ENCODE measurements at regions not wholly inside any gene's neighbourhood (a gene's known extent, or its start where the extent isn't known, plus 50 kb on each side); places are given as distances from the start of the nearest gene placed in this dataset.

GRCh38 chr15:47985568-47985967 is 135.2 kb upstream of the SLC24A5 start:
- H3K4me1 Mint-ChIP-seq = no peaks in the 10 kb centered on the region
- H3K4me3 ChIP-seq (ENCODE audit: low read length in 2 of 2) = no peak overlapping the region
- H3K27me3 Mint-ChIP-seq = peaks cover 2 to 3% of the 10 kb centered on the region in 2 donors
- H3K9me3 Mint-ChIP-seq = no peaks in the 10 kb centered on the region
- ChIA-PET POLR2A (ENCODE audit: partially characterized antibody) (no interaction called here), CTCF (ENCODE audit: partially characterized antibody) (no interaction called here)
- DNase-seq = no peak
- H3K4me1 ChIP-seq (ENCODE audit: insufficient read depth, low read length) = no peaks in the 10 kb centered on the region
- H3K27ac ChIP-seq (ENCODE audit: low read depth, low read length) = no peak overlapping the region
- no peaks in the 10 kb centered on the region for H3K9me3 ChIP-seq (ENCODE audit: control insufficient read depth in 1 of 2, low read length in 2 of 2)
- H3K27ac Mint-ChIP-seq = no peak overlapping the region
- intact Hi-C loops (cut with micrococcal nuclease) = loop anchor here (5.0 kb wide), 1 partner anchor 788 kb away; no protein-coding TSS in a partner anchor
- H3K36me3 ChIP-seq (ENCODE audit: insufficient read depth, low read length) = no peaks in the 10 kb centered on the region
- no peak overlapping the region for H3K4me3 Mint-ChIP-seq
- H3K27me3 ChIP-seq (ENCODE audit: insufficient read depth, low read length) = no peaks in the 10 kb centered on the region
- H3K36me3 Mint-ChIP-seq = no peaks in the 10 kb centered on the region

- H3K4me3 ChIP-seq (ENCODE audit: low read length in 2 of 2) = no peak overlapping the region
- ChIA-PET CTCF (ENCODE audit: partially characterized antibody) (no interaction called here), POLR2A (ENCODE audit: partially characterized antibody) (no interaction called here)
- H3K9me3 ChIP-seq (ENCODE audit: control insufficient read depth in 1 of 2, low read length in 2 of 2) = no peaks in the 10 kb centered on the region
- no peaks in the 10 kb centered on the region for H3K27me3 ChIP-seq (ENCODE audit: insufficient read depth, low read length)
- intact Hi-C loops (cut with micrococcal nuclease) = loop anchor here (5.0 kb wide), 1 partner anchor 790 kb away; no protein-coding TSS in a partner anchor
- Mint-ChIP-seq H3K36me3 (no peaks in the 10 kb centered on the region), H3K27me3 (peaks cover 2 to 3% of the 10 kb centered on the region in 2 donors), H3K9me3 (no peaks in the 10 kb centered on the region), H3K4me1 (no peaks in the 10 kb centered on the region), H3K27ac (no peak overlapping the region), H3K4me3 (no peak overlapping the region)
- H3K4me1 ChIP-seq (ENCODE audit: insufficient read depth, low read length) = no peaks in the 10 kb centered on the region
- H3K27ac ChIP-seq (ENCODE audit: low read depth, low read length) = no peak overlapping the region
- DNase-seq = no peak
- H3K36me3 ChIP-seq (ENCODE audit: insufficient read depth, low read length) = no peaks in the 10 kb centered on the region
Measured at GRCh38 chr15:47987461-47987860, 133.3 kb upstream of the SLC24A5 start.

GRCh38 chr15:47987908-47988532 is 132.8 kb upstream of the SLC24A5 start:
- Histone ChIP-seq H3K9me3 (ENCODE audit: control insufficient read depth in 1 of 2, low read length in 2 of 2) (no peaks in the 10 kb centered on the region), H3K4me3 (ENCODE audit: low read length in 2 of 2) (no peak overlapping the region), H3K4me1 (ENCODE audit: insufficient read depth, low read length) (no peaks in the 10 kb centered on the region), H3K27ac (ENCODE audit: low read depth, low read length) (no peak overlapping the region), H3K27me3 (ENCODE audit: insufficient read depth, low read length) (no peaks in the 10 kb centered on the region), H3K36me3 (ENCODE audit: insufficient read depth, low read length) (no peaks in the 10 kb centered on the region)
- intact Hi-C loops (cut with micrococcal nuclease) = loop anchor here (5.0 kb wide), 1 partner anchor 791 kb away; no protein-coding TSS in a partner anchor
- Mint-ChIP-seq H3K27ac (no peak overlapping the region), H3K27me3 (peaks cover 2 to 3% of the 10 kb centered on the region in 2 donors), H3K4me1 (no peaks in the 10 kb centered on the region), H3K4me3 (no peak overlapping the region), H3K9me3 (no peaks in the 10 kb centered on the region), H3K36me3 (no peaks in the 10 kb centered on the region)
- peak in 2 of 5 donors; percentile 2 to 5 for DNase-seq
- ChIA-PET POLR2A (ENCODE audit: partially characterized antibody) (no interaction called here), CTCF (ENCODE audit: partially characterized antibody) (no interaction called here)

- no peaks in the 10 kb centered on the region for H3K36me3 Mint-ChIP-seq
- peaks cover 2 to 3% of the 10 kb centered on the region in 2 donors for H3K27me3 Mint-ChIP-seq
- POLR2A ChIA-PET (ENCODE audit: partially characterized antibody) = no interaction called here
- H3K4me3 Mint-ChIP-seq = no peak overlapping the region
- no peaks in the 10 kb centered on the region for H3K4me1 ChIP-seq (ENCODE audit: insufficient read depth, low read length)
- no peaks in the 10 kb centered on the region for H3K9me3 ChIP-seq (ENCODE audit: control insufficient read depth in 1 of 2, low read length in 2 of 2)
- no peaks in the 10 kb centered on the region for H3K4me1 Mint-ChIP-seq
- no peak overlapping the region for H3K27ac Mint-ChIP-seq
- CTCF ChIA-PET (ENCODE audit: partially characterized antibody) = no interaction called here
- no peak overlapping the region for H3K4me3 ChIP-seq (ENCODE audit: low read length in 2 of 2)
- H3K27me3 ChIP-seq (ENCODE audit: insufficient read depth, low read length) = no peaks in the 10 kb centered on the region
- intact Hi-C loops (cut with micrococcal nuclease) = loop anchor here (5.0 kb wide), 1 partner anchor 791 kb away; no protein-coding TSS in a partner anchor
- H3K9me3 Mint-ChIP-seq = peaks cover 0 to 2% (median 0%) of the 10 kb centered on the region in 8 donors
- H3K36me3 ChIP-seq (ENCODE audit: insufficient read depth, low read length) = no peaks in the 10 kb centered on the region
- no peak overlapping the region for H3K27ac ChIP-seq (ENCODE audit: low read depth, low read length)
- no peak for DNase-seq
Measured at GRCh38 chr15:47988564-47988963, 132.2 kb upstream of the SLC24A5 start.

GRCh38 chr15:47990821-47991220 is 130.0 kb upstream of the SLC24A5 start:
- POLR2A ChIA-PET (ENCODE audit: partially characterized antibody) = no interaction called here
- intact Hi-C loops (cut with micrococcal nuclease) = no loop called here
- no peak for DNase-seq

GRCh38 chr15:47991357-47991756 is 129.4 kb upstream of the SLC24A5 start:
- Histone ChIP-seq H3K4me1 (ENCODE audit: insufficient read depth, low read length) (no peaks in the 10 kb centered on the region), H3K4me3 (ENCODE audit: low read length in 2 of 2) (no peak overlapping the region), H3K36me3 (ENCODE audit: insufficient read depth, low read length) (no peaks in the 10 kb centered on the region), H3K9me3 (ENCODE audit: control insufficient read depth in 1 of 2, low read length in 2 of 2) (no peaks in the 10 kb centered on the region), H3K27ac (ENCODE audit: low read depth, low read length) (no peak overlapping the region), H3K27me3 (ENCODE audit: insufficient read depth, low read length) (no peaks in the 10 kb centered on the region)
- H3K27ac Mint-ChIP-seq = no peak overlapping the region
- ChIA-PET POLR2A (ENCODE audit: partially characterized antibody) (no interaction called here), CTCF (ENCODE audit: partially characterized antibody) (no interaction called here)
- no peak overlapping the region for H3K4me3 Mint-ChIP-seq
- peaks cover 0 to 2% (median 0%) of the 10 kb centered on the region in 8 donors for H3K9me3 Mint-ChIP-seq
- no peak for DNase-seq
- H3K4me1 Mint-ChIP-seq = no peaks in the 10 kb centered on the region
- intact Hi-C loops (cut with micrococcal nuclease) = no loop called here
- no peaks in the 10 kb centered on the region for H3K36me3 Mint-ChIP-seq
- peaks cover 4 to 7% of the 10 kb centered on the region in 2 donors for H3K27me3 Mint-ChIP-seq

More at GRCh38 chr15:47990821-47991220, 130.0 kb upstream of the SLC24A5 start:
- Histone ChIP-seq H3K9me3 (ENCODE audit: control insufficient read depth in 1 of 2, low read length in 2 of 2) (no peaks in the 10 kb centered on the region), H3K36me3 (ENCODE audit: insufficient read depth, low read length) (no peaks in the 10 kb centered on the region), H3K4me1 (ENCODE audit: insufficient read depth, low read length) (no peaks in the 10 kb centered on the region), H3K4me3 (ENCODE audit: low read length in 2 of 2) (no peak overlapping the region), H3K27me3 (ENCODE audit: insufficient read depth, low read length) (no peaks in the 10 kb centered on the region), H3K27ac (ENCODE audit: low read depth, low read length) (no peak overlapping the region)
- CTCF ChIA-PET (ENCODE audit: partially characterized antibody) = no interaction called here
- Mint-ChIP-seq H3K4me1 (no peaks in the 10 kb centered on the region), H3K9me3 (peaks cover 0 to 2% (median 0%) of the 10 kb centered on the region in 8 donors), H3K27me3 (peaks cover 4 to 7% of the 10 kb centered on the region in 2 donors), H3K27ac (no peak overlapping the region), H3K36me3 (no peaks in the 10 kb centered on the region), H3K4me3 (no peak overlapping the region)

GRCh38 chr15:47993051-47993450 is 127.7 kb upstream of the SLC24A5 start:
- no peak for DNase-seq
- CTCF ChIA-PET (ENCODE audit: partially characterized antibody) = no interaction called here
- Mint-ChIP-seq H3K4me3 (no peak overlapping the region), H3K27me3 (peaks cover 3 to 4% of the 10 kb centered on the region in 2 donors), H3K9me3 (peaks cover 0 to 2% (median 0%) of the 10 kb centered on the region in 8 donors), H3K36me3 (no peaks in the 10 kb centered on the region), H3K27ac (no peak overlapping the region), H3K4me1 (no peaks in the 10 kb centered on the region)
- intact Hi-C loops (cut with micrococcal nuclease) = no loop called here
- no peak overlapping the region for H3K4me3 ChIP-seq (ENCODE audit: low read length in 2 of 2)
- H3K9me3 ChIP-seq (ENCODE audit: control insufficient read depth in 1 of 2, low read length in 2 of 2) = no peaks in the 10 kb centered on the region
- H3K27ac ChIP-seq (ENCODE audit: low read depth, low read length) = no peak overlapping the region
- no peaks in the 10 kb centered on the region for H3K4me1 ChIP-seq (ENCODE audit: insufficient read depth, low read length)
- H3K27me3 ChIP-seq (ENCODE audit: insufficient read depth, low read length) = no peaks in the 10 kb centered on the region
- no peaks in the 10 kb centered on the region for H3K36me3 ChIP-seq (ENCODE audit: insufficient read depth, low read length)
- POLR2A ChIA-PET (ENCODE audit: partially characterized antibody) = no interaction called here
